Ovary (tissue), 7 donors: ENCODE measurements at regions not wholly inside any gene's neighbourhood (a gene's known extent, or its start where the extent isn't known, plus 50 kb on each side); places are given as distances from the start of the nearest gene placed in this dataset.
"Not testable (repeated sequence)": the region's sequence is repeated elsewhere in the genome, so short reads cannot be mapped to it uniquely, and the experiment has no call there.

Experiments
- DNase-seq, 5 donors: peaks; one replicate each; pipeline ENCODE4 v3.0.0-alpha.2; 2019 to 2020
- H3K27ac ChIP-seq, 2 donors: fragments of 200-600 bp; one replicate each; pipeline versions ENCODE4 v1.5.1 to v1.8.0; 2019 to 2022
- H3K27me3 ChIP-seq: fragments of 200-600 bp; one replicate; pipeline ENCODE4 v1.8.0; 2022
- H3K36me3 ChIP-seq: fragments of 200-600 bp; sonication (generic); one replicate; pipeline ENCODE4 v1.5.1; 2019
- H3K4me1 ChIP-seq: one replicate; pipeline ENCODE4 v1.8.1; 2013; ENCODE audit warnings: mild to moderate bottlenecking, moderate library complexity; ENCODE audit not compliant: insufficient read depth
- H3K4me3 ChIP-seq: fragments of 200-600 bp; sonication (generic); one replicate; pipeline ENCODE4 v1.5.1; 2017
- H3K9me3 ChIP-seq, 2 donors: fragments of 200-600 bp in 1 of 2; sonication (generic) in 1 of 2; one replicate each; pipeline versions ENCODE4 v1.5.1 to v1.8.1; 2013 to 2019; ENCODE audit warnings: mild to moderate bottlenecking in 1 of 2, moderate library complexity in 1 of 2
- CTCF ChIP-seq, 3 donors: fragments of 450-650 bp in 2 of 3; fragments of 200-600 bp in 1 of 3; IDR thresholded peaks; one replicate each; pipeline versions ENCODE4 v1.5.1 to v1.8.0; 2016 to 2022; ENCODE audit warnings: antibody characterized with exemption in 3 of 3, mild to moderate bottlenecking in 1 of 3
- EP300 ChIP-seq: sonication (generic); formaldehyde crosslinking; IDR thresholded peaks from one replicate; pipeline ENCODE4 v1.6.1; 2017; ENCODE audit warnings: antibody characterized with exemption
- POLR2A ChIP-seq: fragments of 450-650 bp; IDR thresholded peaks from one replicate; pipeline ENCODE4 v1.6.1; 2017; ENCODE audit warnings: antibody characterized with exemption, mild to moderate bottlenecking, moderate library complexity
- WGBS, 3 donors: extraction: QIAGEN DNeasy Blood & Tissue Kit in 1 of 3; methylation state at CpG; one replicate each; pipeline versions ENCODE4 v1.1.5 to v1.1.7; 2013 to 2017; 5-methylcytosine and 5-hydroxymethylcytosine counted together
- intact Hi-C, 4 donors: fragments of 100-400 bp; cut with DNase I; formaldehyde crosslinking; loops; one replicate each; pipeline versions ENCODE4 v1.11.0 to v1.15.1; 2022 to 2023
- donor health status: DM: no; HTN: no; CAD: no; lungs with moderate emphysema.
- donor health status: DM: no; HTN: no; CAD: no.
- donor health status: Bipolar disorder and iron deficiency.
- donor health status: DM: no; HTN: no; CAD: no.
- donor health status: DM: yes; HTN: yes; CAD: no.

GRCh38 chr13:44312131-44312530 is 61.5 kb upstream of the SERP2 start:
- intact Hi-C loops, result no loop called here
- Histone ChIP-seq H3K36me3 (no peaks in the 10 kb centered on the region), H3K27ac (no peak overlapping the region), H3K27me3 (no peaks in the 10 kb centered on the region), H3K4me1 (no peaks in the 10 kb centered on the region), H3K9me3 (no peaks in the 10 kb centered on the region), H3K4me3 (no peak overlapping the region)
- WGBS, 3 donors, result 92 to 96% (median 93%) methylated on average over 3 of the region's 3 CpGs
- no peak for DNase-seq
- TF ChIP-seq EP300 (no peak), POLR2A (no peak), CTCF (IDR thresholded peaks at IDR 0.05) (no peak)

GRCh38 chr13:44312834-44313551 is 60.6 kb upstream of the SERP2 start:
- no peaks in the 10 kb centered on the region for H3K27me3 ChIP-seq
- intact Hi-C loops, result no loop called here
- no peaks in the 10 kb centered on the region for H3K4me1 ChIP-seq
- H3K9me3 ChIP-seq, result no peaks in the 10 kb centered on the region
- DNase-seq, result no peak
- no peak overlapping the region for H3K4me3 ChIP-seq
- no peak overlapping the region for H3K27ac ChIP-seq
- 67 to 84% (median 80%) methylated on average over 2 of the region's 2 CpGs for WGBS, 3 donors
- no peaks in the 10 kb centered on the region for H3K36me3 ChIP-seq
- TF ChIP-seq CTCF (IDR thresholded peaks at IDR 0.05), result no peak

GRCh38 chr13:44313674-44314073 is 60.0 kb upstream of the SERP2 start:
- intact Hi-C loops, result no loop called here
- TF ChIP-seq EP300 (no peak), POLR2A (no peak), CTCF (IDR thresholded peaks at IDR 0.05) (no peak)
- no peak overlapping the region for H3K27ac ChIP-seq
- H3K36me3 ChIP-seq, result no peaks in the 10 kb centered on the region
- no peaks in the 10 kb centered on the region for H3K27me3 ChIP-seq
- DNase-seq, result no peak
- WGBS, 3 donors, result 73 to 80% (median 75%) methylated on average over 2 of the region's 2 CpGs
- no peaks in the 10 kb centered on the region for H3K9me3 ChIP-seq
- no peak overlapping the region for H3K4me3 ChIP-seq
- H3K4me1 ChIP-seq, result no peaks in the 10 kb centered on the region

GRCh38 chr13:44314160-44314559 is 59.5 kb upstream of the SERP2 start:
- H3K27ac ChIP-seq, intact Hi-C loops, H3K9me3 ChIP-seq, DNase-seq, H3K36me3 ChIP-seq, H3K4me3 ChIP-seq, H3K4me1 ChIP-seq, H3K27me3 ChIP-seq: not testable (repeated sequence)
- WGBS, 3 donors, result 77 to 96% (median 93%) methylated on average over 4 of the region's 4 CpGs

GRCh38 chr13:44317752-44318151 is 55.9 kb upstream of the SERP2 start:
- H3K4me3 ChIP-seq, result no peak overlapping the region
- no peaks in the 10 kb centered on the region for H3K36me3 ChIP-seq
- no peaks in the 10 kb centered on the region for H3K27me3 ChIP-seq
- DNase-seq, result no peak
- intact Hi-C loops, result no loop called here
- no peaks in the 10 kb centered on the region for H3K9me3 ChIP-seq
- WGBS, 3 donors, result 60 to 80% (median 66%) methylated on average over 5 of the region's 5 CpGs
- H3K27ac ChIP-seq, result no peak overlapping the region
- no peaks in the 10 kb centered on the region for H3K4me1 ChIP-seq
- no peak for TF ChIP-seq EP300
- no peak for TF ChIP-seq POLR2A
- TF ChIP-seq CTCF (IDR thresholded peaks at IDR 0.05), result no peak
